ENCODE measurements at regions not wholly inside any gene's neighbourhood (a gene's known extent, or its start where the extent isn't known, plus 50 kb on each side); places are given as distances from the start of the nearest gene placed in this dataset.

DNA sequence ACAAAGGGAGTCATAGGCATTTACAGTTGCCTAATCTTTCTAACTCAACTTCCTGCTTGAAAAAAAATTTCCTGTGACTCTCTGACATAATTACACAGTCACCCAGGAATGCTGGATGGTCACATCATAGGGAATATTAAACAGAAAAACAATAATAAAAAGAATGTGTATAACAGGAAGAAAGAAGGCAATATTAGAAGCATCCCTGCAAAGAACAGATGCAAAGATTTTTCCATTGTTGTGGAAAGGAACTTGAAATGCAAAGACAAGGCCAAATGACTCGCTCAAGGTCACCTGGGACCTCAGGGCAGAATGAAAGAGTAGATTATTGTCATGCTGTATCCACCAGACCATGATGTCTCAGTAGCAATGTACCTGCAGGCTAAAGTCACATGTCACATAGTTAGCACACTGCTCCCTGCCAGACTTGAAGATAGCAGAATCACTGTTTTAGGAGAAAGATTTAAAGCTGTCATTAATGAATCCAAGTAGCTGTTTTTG is 184.3 kb downstream of the CYYR1 start:
- H3K27ac ChIP-seq (ENCODE audit: low read depth in 2 of 2, low read length in 2 of 2): no peak overlapping the region
- FAIRE-seq (no peak), DNase-seq (peak in 3 of 5 donors; percentile 12 to 37 (median 17))
- H3K4me1 ChIP-seq (ENCODE audit: control insufficient read depth in 2 of 3, insufficient read depth in 2 of 3, low read depth in 1 of 3, low read length in 3 of 3): peaks cover 0 to 4% (median 2%) of the 10 kb centered on the region in 3 donors
- no peaks in the 10 kb centered on the region for H3K36me3 ChIP-seq (ENCODE audit: control insufficient read depth in 2 of 3, insufficient read depth in 3 of 3, low read length in 3 of 3)
- no peak overlapping the region for H3K9ac ChIP-seq (ENCODE audit: low read length in 3 of 3)
- TF ChIP-seq CTCF (IDR thresholded peaks at IDR 0.05; ENCODE audit: borderline replicate concordance, extremely low read depth, insufficient read depth): no peak
- no peaks in the 10 kb centered on the region for H3K9me3 ChIP-seq (ENCODE audit: control insufficient read depth in 2 of 3, insufficient read depth in 1 of 3, low read length in 3 of 3)
- no peak overlapping the region for H3K4me3 ChIP-seq (ENCODE audit: low read length in 3 of 3)
- no peaks in the 10 kb centered on the region for H3K27me3 ChIP-seq (ENCODE audit: control insufficient read depth, insufficient read depth, low read length)
- intact Hi-C loops (cut with DNase I): no loop called here

DNA sequence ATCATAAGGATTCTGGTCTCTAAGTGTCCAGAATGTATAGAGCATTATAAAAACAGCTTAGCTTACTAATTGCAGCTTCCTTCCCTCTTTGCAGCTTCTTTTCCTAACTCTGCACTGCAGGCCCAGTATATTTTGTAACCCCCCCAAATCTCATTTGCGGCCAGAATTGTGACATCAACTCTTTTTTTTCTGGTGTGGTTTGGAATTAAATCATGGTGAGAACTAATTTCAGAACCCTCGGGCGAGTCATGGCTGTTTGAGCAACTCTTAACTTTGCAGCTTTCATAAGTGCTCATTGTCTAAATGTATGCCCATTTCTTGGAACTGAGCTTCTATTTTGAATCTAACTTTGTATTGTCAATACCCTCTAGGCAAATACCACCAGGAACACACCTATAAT is 187.4 kb downstream of the CYYR1 start:
- Histone ChIP-seq H3K4me1 (ENCODE audit: control insufficient read depth in 2 of 3, insufficient read depth in 2 of 3, low read depth in 1 of 3, low read length in 3 of 3) (peaks cover 0 to 4% (median 2%) of the 10 kb centered on the region in 3 donors), H3K9ac (ENCODE audit: low read length in 3 of 3) (no peak overlapping the region), H3K27ac (ENCODE audit: low read depth in 2 of 2, low read length in 2 of 2) (no peak overlapping the region), H3K9me3 (ENCODE audit: control insufficient read depth in 2 of 3, insufficient read depth in 1 of 3, low read length in 3 of 3) (no peaks in the 10 kb centered on the region), H3K27me3 (ENCODE audit: control insufficient read depth, insufficient read depth, low read length) (no peaks in the 10 kb centered on the region), H3K4me3 (ENCODE audit: low read length in 3 of 3) (no peak overlapping the region), H3K36me3 (ENCODE audit: control insufficient read depth in 2 of 3, insufficient read depth in 3 of 3, low read length in 3 of 3) (no peaks in the 10 kb centered on the region)
- intact Hi-C loops (cut with DNase I): no loop called here
- TF ChIP-seq CTCF (IDR thresholded peaks at IDR 0.05; ENCODE audit: borderline replicate concordance, extremely low read depth, insufficient read depth): no peak
- DNase-seq: no peak
- FAIRE-seq: no peak

- no peaks in the 10 kb centered on the region for H3K36me3 ChIP-seq (ENCODE audit: control insufficient read depth in 2 of 3, insufficient read depth in 3 of 3, low read length in 3 of 3)
- no peak overlapping the region for H3K9ac ChIP-seq (ENCODE audit: low read length in 3 of 3)
- intact Hi-C loops (cut with DNase I): no loop called here
- H3K4me1 ChIP-seq (ENCODE audit: control insufficient read depth in 2 of 3, insufficient read depth in 2 of 3, low read depth in 1 of 3, low read length in 3 of 3): no peaks in the 10 kb centered on the region
- DNase-seq: no peak
- no peak overlapping the region for H3K4me3 ChIP-seq (ENCODE audit: low read length in 3 of 3)
- no peaks in the 10 kb centered on the region for H3K9me3 ChIP-seq (ENCODE audit: control insufficient read depth in 2 of 3, insufficient read depth in 1 of 3, low read length in 3 of 3)
- H3K27ac ChIP-seq (ENCODE audit: low read depth in 2 of 2, low read length in 2 of 2): no peak overlapping the region
- FAIRE-seq: no peak
- no peaks in the 10 kb centered on the region for H3K27me3 ChIP-seq (ENCODE audit: control insufficient read depth, insufficient read depth, low read length)
- TF ChIP-seq CTCF (IDR thresholded peaks at IDR 0.05; ENCODE audit: borderline replicate concordance, extremely low read depth, insufficient read depth): no peak
Measured at GRCh38 chr21:26379561-26379960, 193.5 kb downstream of the CYYR1 start.

- no peak overlapping the region for H3K4me3 ChIP-seq (ENCODE audit: low read length in 3 of 3)
- no peak for FAIRE-seq
- H3K9me3 ChIP-seq (ENCODE audit: control insufficient read depth in 2 of 3, insufficient read depth in 1 of 3, low read length in 3 of 3): no peaks in the 10 kb centered on the region
- H3K4me1 ChIP-seq (ENCODE audit: control insufficient read depth in 2 of 3, insufficient read depth in 2 of 3, low read depth in 1 of 3, low read length in 3 of 3): no peaks in the 10 kb centered on the region
- no peak for TF ChIP-seq CTCF (IDR thresholded peaks at IDR 0.05; ENCODE audit: borderline replicate concordance, extremely low read depth, insufficient read depth)
- no peak overlapping the region for H3K27ac ChIP-seq (ENCODE audit: low read depth in 2 of 2, low read length in 2 of 2)
- no peak overlapping the region for H3K9ac ChIP-seq (ENCODE audit: low read length in 3 of 3)
- H3K27me3 ChIP-seq (ENCODE audit: control insufficient read depth, insufficient read depth, low read length): no peaks in the 10 kb centered on the region
- DNase-seq: no peak
- no peaks in the 10 kb centered on the region for H3K36me3 ChIP-seq (ENCODE audit: control insufficient read depth in 2 of 3, insufficient read depth in 3 of 3, low read length in 3 of 3)
- intact Hi-C loops (cut with DNase I): no loop called here
Measured at GRCh38 chr21:26377111-26377694, 195.9 kb downstream of the CYYR1 start.

Data from kidney (tissue), 13 donors.